GM21737 (cell line): ENCODE measurements at regions not wholly inside any gene's neighbourhood (a gene's known extent, or its start where the extent isn't known, plus 50 kb on each side); places are given as distances from the start of the nearest gene placed in this dataset.
A peak's percentile ranks its signal among the peaks of the same experiment; 100 is the strongest.
"Not testable (repeated sequence)": the region's sequence is repeated elsewhere in the genome, so short reads cannot be mapped to it uniquely, and the experiment has no call there.

Experiments used
- ATAC-seq: cut with Tn5 transposase; IDR thresholded peaks from one replicate; pipeline ENCODE4 v1.9.1; 2021; ENCODE audit warnings: mild to moderate bottlenecking, moderate library complexity; ENCODE audit not compliant: unreplicated experiment

GRCh38 chr21:18549214-18549905 lies 145.8 kb upstream of the TMPRSS15 start:
- ATAC-seq = no peak

DNA sequence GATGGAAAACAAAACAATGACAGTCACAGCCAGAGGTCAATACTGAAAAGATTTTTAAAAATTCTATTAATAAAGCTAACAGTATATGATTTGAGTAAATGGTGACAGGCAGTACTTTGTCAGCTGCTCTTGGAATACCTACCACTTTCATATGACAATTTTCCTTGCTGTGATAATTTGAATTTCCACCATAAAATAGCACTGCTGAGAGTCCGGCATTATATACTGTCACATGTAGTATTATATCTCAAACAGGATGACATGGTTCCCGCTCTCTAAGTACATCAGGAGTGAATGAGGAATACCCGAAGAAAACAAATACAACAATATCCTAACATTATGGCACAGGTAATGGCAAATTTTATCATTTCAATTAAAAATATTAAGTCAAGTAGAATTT lies 146.8 kb upstream of the TMPRSS15 start:
- ATAC-seq = no peak

GRCh38 chr21:18553786-18554185 lies 150.2 kb upstream of the TMPRSS15 start:
- ATAC-seq = no peak

- not testable (repeated sequence) for ATAC-seq
These were observed 164.2 kb upstream of the TMPRSS15 start for GRCh38 chr21:18567770-18568169.

GRCh38 chr21:18588001-18588662 lies 184.5 kb upstream of the TMPRSS15 start:
- ATAC-seq = no peak

DNA sequence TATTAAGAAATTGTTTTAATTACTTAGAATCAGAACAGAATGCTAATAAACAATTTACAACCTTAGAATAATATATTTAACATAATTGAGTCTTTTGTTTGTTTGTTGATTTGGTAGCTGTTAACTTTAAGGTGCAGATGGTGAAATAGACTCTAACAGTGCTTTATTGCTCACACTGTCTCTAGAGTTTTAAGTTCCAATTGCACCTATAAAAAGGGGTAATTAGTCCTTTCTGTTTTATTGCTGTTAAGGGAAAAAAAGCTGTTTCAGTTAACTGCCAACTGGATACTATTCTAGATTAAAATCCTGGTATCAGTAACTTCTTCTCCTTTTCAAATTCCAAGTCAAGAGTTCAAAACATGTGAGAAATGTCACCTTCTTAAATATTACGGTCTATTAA lies 197.6 kb upstream of the TMPRSS15 start:
- ATAC-seq = no peak

- ATAC-seq = no peak
These were observed 199.1 kb upstream of the TMPRSS15 start for GRCh38 chr21:18602711-18603110.

DNA sequence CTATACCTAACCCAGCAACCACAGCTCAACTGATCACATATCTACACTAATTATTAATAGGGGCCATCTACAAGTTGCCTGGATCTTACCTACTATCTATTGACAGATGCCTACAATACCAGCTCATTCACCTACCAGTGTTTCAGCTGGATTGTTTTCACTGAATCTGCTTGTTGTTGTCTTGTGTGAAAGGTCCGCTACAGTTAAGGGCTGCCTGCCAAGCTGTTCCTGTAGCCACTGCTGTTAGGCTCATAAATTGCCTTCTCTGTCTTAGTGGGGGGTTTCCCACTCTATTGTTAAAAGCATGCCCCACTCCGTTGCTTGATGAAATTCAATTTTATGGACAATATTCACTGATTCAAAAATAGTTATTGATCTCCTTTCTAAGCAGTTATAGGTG lies 199.7 kb upstream of the TMPRSS15 start:
- no peak for ATAC-seq

DNA sequence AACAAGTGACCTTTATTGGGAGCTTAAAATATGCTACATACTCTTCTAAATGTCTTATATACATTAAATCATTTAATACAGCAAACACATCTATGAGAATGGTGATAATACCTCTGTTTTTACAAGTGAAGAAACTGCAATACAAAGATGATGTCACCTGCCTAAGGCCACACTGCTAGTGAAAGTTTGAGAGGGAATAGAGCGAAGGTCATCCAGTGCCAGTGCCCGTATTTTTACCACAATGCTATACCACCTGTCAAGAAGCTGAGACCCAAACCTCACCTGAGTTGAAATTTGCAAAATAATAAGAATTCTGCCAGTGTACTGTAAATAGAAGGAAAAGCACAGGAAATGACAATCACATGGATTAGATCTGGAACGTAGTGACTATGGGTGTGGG lies 200.4 kb upstream of the TMPRSS15 start:
- ATAC-seq = no peak

- no peak for ATAC-seq
These were observed 204.6 kb upstream of the TMPRSS15 start for GRCh38 chr21:18608226-18608625.

DNA sequence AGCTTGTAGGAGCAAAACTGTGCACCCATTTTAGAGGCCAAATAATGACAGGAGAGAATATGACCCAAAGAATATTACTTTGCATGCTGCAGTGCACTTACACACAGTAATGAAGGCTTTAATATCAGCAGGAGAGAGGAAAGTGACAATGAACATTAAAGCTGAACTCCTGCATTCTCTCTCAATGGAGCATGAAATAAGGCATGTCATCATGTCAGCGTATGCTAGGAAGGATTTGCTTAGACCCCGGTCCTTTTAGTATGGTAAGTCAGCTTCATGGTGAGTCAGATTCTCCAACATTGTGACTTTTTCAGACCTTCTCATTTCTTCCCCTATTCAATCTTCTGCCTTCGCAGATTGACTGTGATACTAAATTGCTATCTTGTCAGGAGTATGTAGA lies 210.7 kb upstream of the TMPRSS15 start:
- no peak for ATAC-seq

- no peak for ATAC-seq
These were observed 213.7 kb upstream of the TMPRSS15 start for GRCh38 chr21:18617291-18617690.

GRCh38 chr21:18620436-18620835 lies 216.9 kb upstream of the TMPRSS15 start:
- ATAC-seq = no peak

GRCh38 chr21:18622383-18622782 lies 218.8 kb upstream of the TMPRSS15 start:
- ATAC-seq = no peak

- no peak for ATAC-seq
These were observed 226.9 kb upstream of the TMPRSS15 start for GRCh38 chr21:18630446-18630845.

- no peak for ATAC-seq
These were observed 233.3 kb upstream of the TMPRSS15 start for GRCh38 chr21:18636897-18637296.

DNA sequence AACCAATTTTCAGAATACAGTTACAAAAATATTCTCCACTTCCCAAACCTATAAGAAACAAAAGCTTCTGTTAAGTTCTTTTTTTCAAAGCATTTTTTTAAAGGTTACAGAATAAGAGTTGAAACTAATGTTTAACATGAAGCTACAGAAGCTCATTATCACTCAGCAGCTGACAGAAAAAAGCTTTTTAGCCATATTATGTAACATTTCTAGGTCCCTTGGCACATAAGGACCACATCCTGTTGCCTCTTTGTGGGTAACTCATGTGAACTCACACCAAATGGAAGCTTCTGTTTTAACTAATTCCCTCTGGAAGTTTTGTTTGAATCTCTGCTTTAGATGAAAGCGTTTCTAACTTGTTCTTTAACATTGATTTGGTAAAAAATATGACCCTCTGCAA lies 242.5 kb upstream of the TMPRSS15 start:
- peak; percentile 62 for ATAC-seq

DNA sequence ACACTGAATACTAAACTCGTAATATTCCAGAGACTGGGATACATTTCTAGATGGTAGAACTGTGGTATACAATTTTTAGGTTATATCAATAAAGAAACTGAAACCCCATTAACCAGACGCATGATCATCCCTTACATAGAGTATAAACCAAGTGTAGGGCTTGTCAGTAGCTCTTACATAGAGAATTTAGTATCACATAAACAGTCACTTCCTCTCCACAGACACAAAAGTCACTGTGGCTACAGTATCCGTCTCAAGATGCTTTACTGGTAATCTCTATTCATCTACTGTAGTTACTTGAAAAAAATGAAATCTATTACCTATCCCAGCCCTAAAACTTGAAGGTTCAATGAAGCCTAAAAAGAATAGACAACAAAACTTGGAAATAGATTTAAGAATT lies 252.3 kb upstream of the TMPRSS15 start:
- no peak for ATAC-seq

- ATAC-seq = no peak
These were observed 258.3 kb upstream of the TMPRSS15 start for GRCh38 chr21:18661842-18662241.

GRCh38 chr21:18663663-18664062 lies 260.1 kb upstream of the TMPRSS15 start:
- no peak for ATAC-seq

- no peak for ATAC-seq
These were observed 263.1 kb upstream of the TMPRSS15 start for GRCh38 chr21:18666725-18667124.

DNA sequence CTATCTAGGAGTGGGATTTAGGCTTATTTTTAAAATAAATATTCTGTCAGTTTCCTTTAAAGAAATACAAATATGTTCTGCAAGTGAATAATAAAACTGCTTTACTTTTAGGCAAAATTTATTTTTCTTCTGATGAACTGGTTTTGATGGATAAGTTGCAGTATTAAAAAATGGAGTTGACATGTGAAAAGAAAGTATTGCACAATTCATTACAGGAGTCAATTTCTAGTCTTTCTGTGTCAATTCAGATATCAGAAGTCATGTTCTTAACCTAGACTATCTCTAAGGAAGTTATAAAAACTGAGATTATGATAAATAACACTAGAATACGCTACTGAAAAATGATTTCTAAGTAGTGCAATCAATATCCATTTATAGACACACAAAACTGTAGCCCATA lies 270.2 kb upstream of the TMPRSS15 start:
- ATAC-seq = no peak

- ATAC-seq = no peak
These were observed 274.0 kb upstream of the TMPRSS15 start for GRCh38 chr21:18677632-18678031.
